ES-I3 (cell line): ENCODE measurements at regions not wholly inside any gene's neighbourhood (a gene's known extent, or its start where the extent isn't known, plus 50 kb on each side); places are given as distances from the start of the nearest gene placed in this dataset.
"Not testable (repeated sequence)": the region's sequence is repeated elsewhere in the genome, so short reads cannot be mapped to it uniquely, and the experiment has no call there.

Experiments used
- H3K36me3 ChIP-seq: 2 replicates; pipeline ENCODE4 v1.6.1; 2013; ENCODE audit warnings: mild to moderate bottlenecking, low read length, control low read depth, moderate library complexity; ENCODE audit not compliant: insufficient read depth
- H3K4me1 ChIP-seq: 2 replicates; pipeline ENCODE4 v1.6.1; 2013; ENCODE audit warnings: mild to moderate bottlenecking, control low read depth, low read length; ENCODE audit not compliant: insufficient read depth
- H3K9ac ChIP-seq: 2 replicates; pipeline ENCODE4 v1.6.1; 2013; ENCODE audit warnings: low read depth, mild to moderate bottlenecking, low read length, moderate library complexity
- H3K9me3 ChIP-seq: 2 replicates; pipeline ENCODE4 v1.6.1; 2013; ENCODE audit warnings: mild to moderate bottlenecking, low read length, moderate library complexity; ENCODE audit not compliant: control insufficient read depth, insufficient read depth

DNA sequence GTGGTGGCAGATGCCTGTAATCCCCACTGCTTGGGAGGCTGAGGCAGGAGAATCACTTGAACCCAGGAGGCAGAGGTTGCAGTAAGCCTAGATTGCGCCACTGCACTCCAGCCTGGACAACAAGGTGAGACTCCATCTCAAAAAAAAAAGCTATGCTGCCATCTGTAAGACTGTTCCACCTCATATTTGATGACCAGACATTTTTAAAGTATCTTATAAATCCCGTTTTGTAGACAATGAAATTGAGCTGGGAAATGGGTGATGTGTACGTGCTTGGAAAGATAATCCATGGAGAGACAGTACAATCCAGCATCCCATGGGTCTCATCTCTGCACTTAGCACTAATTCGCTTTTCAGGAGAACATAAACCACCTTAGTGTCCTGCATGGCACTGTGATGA lies 126.5 kb upstream of the ATP5MC3 start:
- no peaks in the 10 kb centered on the region for H3K9me3 ChIP-seq
- no peak overlapping the region for H3K9ac ChIP-seq
- H3K36me3 ChIP-seq: no peaks in the 10 kb centered on the region
- H3K4me1 ChIP-seq: peaks cover 4% of the 10 kb centered on the region; the same call in 1 of the 2 replicates

GRCh38 chr2:175304541-175304940 lies 123.0 kb upstream of the ATP5MC3 start:
- Histone ChIP-seq H3K4me1 (no peaks in the 10 kb centered on the region), H3K36me3 (no peaks in the 10 kb centered on the region), H3K9ac (no peak overlapping the region), H3K9me3 (no peaks in the 10 kb centered on the region)

- H3K36me3 ChIP-seq: no peaks in the 10 kb centered on the region
- H3K9me3 ChIP-seq: no peaks in the 10 kb centered on the region
- no peak overlapping the region for H3K9ac ChIP-seq
- peaks cover 7% of the 10 kb centered on the region; the same call in 1 of the 2 replicates for H3K4me1 ChIP-seq
Observed at GRCh38 chr2:175293776-175294175, 112.3 kb upstream of the ATP5MC3 start.

DNA sequence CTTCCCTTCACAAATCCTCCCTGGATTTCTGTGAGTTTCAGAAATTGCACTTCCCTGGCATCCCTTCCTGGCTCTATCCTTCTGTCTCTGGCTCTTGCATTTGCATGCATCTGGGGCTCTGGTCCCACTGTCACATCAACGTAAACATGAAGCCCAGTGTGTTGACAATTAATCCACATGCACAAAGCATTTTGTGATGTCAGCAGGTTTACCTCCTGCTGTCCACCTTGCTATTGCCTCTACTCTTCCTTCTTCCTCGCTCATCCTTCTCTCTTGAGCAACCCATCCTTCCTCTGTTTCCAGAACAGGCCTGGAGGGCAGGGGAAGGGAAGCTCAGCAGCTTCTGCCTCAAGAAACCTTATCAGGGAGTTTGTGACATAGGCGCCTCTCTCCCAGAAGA lies 111.7 kb upstream of the ATP5MC3 start:
- Histone ChIP-seq H3K4me1 (peaks cover 9% of the 10 kb centered on the region; the same call in 1 of the 2 replicates), H3K9ac (no peak overlapping the region), H3K9me3 (no peaks in the 10 kb centered on the region), H3K36me3 (no peaks in the 10 kb centered on the region)

GRCh38 chr2:175282886-175283285 lies 101.4 kb upstream of the ATP5MC3 start:
- H3K4me1 ChIP-seq: no peaks in the 10 kb centered on the region
- H3K36me3 ChIP-seq: no peaks in the 10 kb centered on the region
- no peaks in the 10 kb centered on the region for H3K9me3 ChIP-seq
- H3K9ac ChIP-seq: no peak overlapping the region

GRCh38 chr2:175282300-175282699 lies 100.8 kb upstream of the ATP5MC3 start:
- no peaks in the 10 kb centered on the region for H3K9me3 ChIP-seq
- no peak overlapping the region for H3K9ac ChIP-seq
- H3K4me1 ChIP-seq: no peaks in the 10 kb centered on the region
- no peaks in the 10 kb centered on the region for H3K36me3 ChIP-seq

DNA sequence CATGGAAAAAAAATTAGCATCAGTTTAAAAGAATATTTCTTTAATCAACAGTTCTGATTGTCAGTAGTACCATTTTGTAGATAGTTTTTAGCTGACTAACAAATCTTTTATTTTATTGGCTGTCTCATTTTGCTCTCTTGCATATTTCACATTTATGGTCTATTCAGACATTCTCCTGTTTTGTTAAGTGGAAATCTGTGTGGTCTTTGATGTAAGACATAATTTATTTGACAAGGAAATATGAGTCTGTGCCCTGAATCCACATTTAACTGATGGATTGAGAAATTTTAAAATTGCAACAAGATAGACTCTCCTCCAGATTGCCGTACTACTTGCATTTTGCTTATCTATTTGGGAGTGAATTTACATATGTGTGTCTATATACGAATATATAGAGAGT lies 96.3 kb upstream of the ATP5MC3 start:
- Histone ChIP-seq H3K9ac (no peak overlapping the region), H3K36me3 (no peaks in the 10 kb centered on the region), H3K9me3 (no peaks in the 10 kb centered on the region), H3K4me1 (peaks cover 9% of the 10 kb centered on the region; the same call in 1 of the 2 replicates)

- no peak overlapping the region for H3K9ac ChIP-seq
- no peaks in the 10 kb centered on the region for H3K36me3 ChIP-seq
- no peaks in the 10 kb centered on the region for H3K9me3 ChIP-seq
- H3K4me1 ChIP-seq: peaks cover 13% of the 10 kb centered on the region; the same call in 1 of the 2 replicates
Observed at GRCh38 chr2:175275539-175275938, 94.0 kb upstream of the ATP5MC3 start.

- no peaks in the 10 kb centered on the region for H3K4me1 ChIP-seq
- H3K9ac ChIP-seq: no peak overlapping the region
- H3K9me3 ChIP-seq: peaks cover 3% of the 10 kb centered on the region; the same call in 1 of the 2 replicates
- H3K36me3 ChIP-seq: no peaks in the 10 kb centered on the region
Observed at GRCh38 chr2:175259164-175259563, 77.7 kb upstream of the ATP5MC3 start.

- Histone ChIP-seq H3K9me3 (peaks cover 3% of the 10 kb centered on the region; the same call in 1 of the 2 replicates), H3K4me1 (no peaks in the 10 kb centered on the region), H3K9ac (no peak overlapping the region), H3K36me3 (no peaks in the 10 kb centered on the region)
Observed at GRCh38 chr2:175256806-175257585, 75.5 kb upstream of the ATP5MC3 start.

DNA sequence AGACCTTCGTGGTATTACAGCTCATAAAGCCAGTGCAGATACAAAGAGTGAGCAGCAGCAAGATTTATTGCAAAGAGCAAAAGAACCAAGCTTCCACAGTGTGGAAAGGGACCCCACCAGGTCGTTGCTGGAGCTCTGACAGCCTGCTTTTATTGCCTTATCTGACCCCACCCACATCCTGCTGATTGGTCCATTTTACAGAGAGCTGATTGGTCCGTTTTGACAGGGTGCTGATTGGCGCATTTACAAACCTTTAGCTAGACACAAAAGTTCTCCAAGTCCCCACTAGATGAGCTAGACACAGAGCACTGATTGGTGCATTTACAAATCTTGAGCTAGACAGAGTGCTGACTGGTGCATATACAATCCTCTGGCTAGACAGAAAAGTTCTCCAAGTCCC lies 74.9 kb upstream of the ATP5MC3 start:
- H3K9me3 ChIP-seq, H3K36me3 ChIP-seq, H3K4me1 ChIP-seq, H3K9ac ChIP-seq: not testable (repeated sequence)

- H3K4me1 ChIP-seq: no peaks in the 10 kb centered on the region
- no peak overlapping the region for H3K9ac ChIP-seq
- H3K36me3 ChIP-seq: no peaks in the 10 kb centered on the region
- H3K9me3 ChIP-seq: peaks cover 3% of the 10 kb centered on the region; the same call in 1 of the 2 replicates
Observed at GRCh38 chr2:175253871-175254270, 72.4 kb upstream of the ATP5MC3 start.

GRCh38 chr2:175251425-175252041 lies 70.0 kb upstream of the ATP5MC3 start:
- Histone ChIP-seq H3K9me3 (peaks cover under 1% of the 10 kb centered on the region; the same call in 1 of the 2 replicates), H3K36me3 (no peaks in the 10 kb centered on the region), H3K9ac (no peak overlapping the region), H3K4me1 (no peaks in the 10 kb centered on the region)

GRCh38 chr2:175247159-175247558 lies 65.6 kb upstream of the ATP5MC3 start:
- Histone ChIP-seq H3K9ac (no peak overlapping the region), H3K9me3 (no peaks in the 10 kb centered on the region), H3K4me1 (no peaks in the 10 kb centered on the region), H3K36me3 (no peaks in the 10 kb centered on the region)

GRCh38 chr2:175244697-175245096 lies 63.2 kb upstream of the ATP5MC3 start:
- no peak overlapping the region for H3K9ac ChIP-seq
- no peaks in the 10 kb centered on the region for H3K36me3 ChIP-seq
- no peaks in the 10 kb centered on the region for H3K9me3 ChIP-seq
- no peaks in the 10 kb centered on the region for H3K4me1 ChIP-seq
